ENCODE measurements at regions not wholly inside any gene's neighbourhood (a gene's known extent, or its start where the extent isn't known, plus 50 kb on each side); places are given as distances from the start of the nearest gene placed in this dataset.

GRCh38 chr1:190022709-190023108 is 455.0 kb downstream of the BRINP3 start:
- Histone ChIP-seq H3K4me3 (ENCODE audit: low read length) (no peak overlapping the region), H3K27ac (ENCODE audit: low read length) (no peak overlapping the region), H3K27me3 (ENCODE audit: control insufficient read depth, insufficient read depth, low read length) (no peaks in the 10 kb centered on the region), H3K9me3 (ENCODE audit: control insufficient read depth, low read depth, low read length) (no peaks in the 10 kb centered on the region), H3K4me1 (ENCODE audit: control insufficient read depth, insufficient read depth, low read length) (no peaks in the 10 kb centered on the region), H3K36me3 (ENCODE audit: control insufficient read depth, insufficient read depth, low read length) (no peaks in the 10 kb centered on the region)
- DNase-seq = no peak
- WGBS (ENCODE audit: insufficient coverage, low lambda C conversion rate) = 100% methylated on average over 1 of the region's 3 CpGs

GRCh38 chr1:190029441-190029840 is 448.2 kb downstream of the BRINP3 start:
- Histone ChIP-seq H3K4me1 (ENCODE audit: control insufficient read depth, insufficient read depth, low read length) (no peaks in the 10 kb centered on the region), H3K27me3 (ENCODE audit: control insufficient read depth, insufficient read depth, low read length) (no peaks in the 10 kb centered on the region), H3K36me3 (ENCODE audit: control insufficient read depth, insufficient read depth, low read length) (no peaks in the 10 kb centered on the region), H3K9me3 (ENCODE audit: control insufficient read depth, low read depth, low read length) (no peaks in the 10 kb centered on the region), H3K27ac (ENCODE audit: low read length) (no peak overlapping the region), H3K4me3 (ENCODE audit: low read length) (no peak overlapping the region)
- WGBS (ENCODE audit: insufficient coverage, low lambda C conversion rate) = no CpG with 5 or more reads among the region's 1 CpG
- DNase-seq = no peak

GRCh38 chr1:190043655-190044054 is 434.0 kb downstream of the BRINP3 start:
- no CpG with 5 or more reads among the region's 1 CpG for WGBS (ENCODE audit: insufficient coverage, low lambda C conversion rate)
- Histone ChIP-seq H3K4me3 (ENCODE audit: low read length) (no peak overlapping the region), H3K27me3 (ENCODE audit: control insufficient read depth, insufficient read depth, low read length) (no peaks in the 10 kb centered on the region), H3K36me3 (ENCODE audit: control insufficient read depth, insufficient read depth, low read length) (no peaks in the 10 kb centered on the region), H3K27ac (ENCODE audit: low read length) (no peak overlapping the region), H3K4me1 (ENCODE audit: control insufficient read depth, insufficient read depth, low read length) (no peaks in the 10 kb centered on the region), H3K9me3 (ENCODE audit: control insufficient read depth, low read depth, low read length) (no peaks in the 10 kb centered on the region)
- no peak for DNase-seq

- no peaks in the 10 kb centered on the region for H3K27me3 ChIP-seq (ENCODE audit: control insufficient read depth, insufficient read depth, low read length)
- no peaks in the 10 kb centered on the region for H3K36me3 ChIP-seq (ENCODE audit: control insufficient read depth, insufficient read depth, low read length)
- H3K4me3 ChIP-seq (ENCODE audit: low read length) = no peak overlapping the region
- H3K27ac ChIP-seq (ENCODE audit: low read length) = no peak overlapping the region
- no peaks in the 10 kb centered on the region for H3K4me1 ChIP-seq (ENCODE audit: control insufficient read depth, insufficient read depth, low read length)
- DNase-seq = no peak
- no peaks in the 10 kb centered on the region for H3K9me3 ChIP-seq (ENCODE audit: control insufficient read depth, low read depth, low read length)
These were observed 431.4 kb downstream of the BRINP3 start for GRCh38 chr1:190046231-190046630.
